ENCODE measurements at regions not wholly inside any gene's neighbourhood (a gene's known extent, or its start where the extent isn't known, plus 50 kb on each side); places are given as distances from the start of the nearest gene placed in this dataset.

- TF ChIP-seq CTCF (IDR thresholded peaks at IDR 0.05) (no peak), REST (IDR thresholded peaks at IDR 0.05; ENCODE audit: insufficient read depth in 1 of 2, low read depth in 2 of 2, low read length in 1 of 2) (no peak)
Observed at GRCh38 chr6:8837343-8837742, 402.0 kb upstream of the SLC35B3 start.

All from Panc1 (cell line).